HK-2 (cell line): ENCODE measurements at regions not wholly inside any gene's neighbourhood (a gene's known extent, or its start where the extent isn't known, plus 50 kb on each side); places are given as distances from the start of the nearest gene placed in this dataset.
"Not testable (repeated sequence)": the region's sequence is repeated elsewhere in the genome, so short reads cannot be mapped to it uniquely, and the experiment has no call there.

Source experiments
- DNase-seq: peaks from one replicate; pipeline ENCODE4 v3.0.0-alpha.2; 2018; ENCODE audit not compliant: unreplicated experiment

DNA sequence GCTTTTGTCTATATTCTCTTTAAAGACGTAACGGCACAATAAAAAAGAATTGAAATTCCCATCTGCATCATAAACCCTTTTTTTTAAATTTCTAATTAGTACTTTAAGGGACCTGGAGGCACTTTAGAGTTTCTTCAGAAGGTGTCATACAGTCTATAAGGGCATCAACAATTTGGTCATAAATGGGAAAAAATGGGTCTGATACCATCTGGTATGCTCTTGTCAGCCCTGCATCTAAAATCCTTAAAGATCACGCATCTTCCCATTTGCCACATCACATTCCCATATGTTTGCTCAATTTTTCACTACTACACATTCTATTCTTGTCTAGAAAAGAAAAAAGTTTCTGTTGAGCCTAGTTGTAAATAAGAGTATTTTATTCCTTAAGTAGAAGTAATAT, 53.8 kb downstream of the COX7C start:
- no peak for DNase-seq

DNA sequence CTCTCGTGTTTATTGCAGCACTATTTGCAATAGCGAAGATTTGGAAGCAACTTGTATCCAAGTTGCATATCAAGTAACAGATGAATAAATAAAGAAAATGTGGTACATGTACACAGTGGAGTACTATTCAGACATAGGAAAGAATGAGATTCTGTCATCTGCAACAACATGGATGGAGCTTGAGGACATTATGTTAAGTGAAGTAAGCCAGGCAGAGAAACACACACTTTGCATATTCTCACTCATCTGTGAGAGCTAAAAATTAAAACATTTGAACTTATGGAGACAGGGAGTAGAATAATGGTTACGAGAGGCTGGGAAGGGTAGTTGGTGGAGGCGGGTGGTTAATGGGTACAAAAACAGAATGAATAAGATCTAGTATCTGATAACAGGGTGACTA, 56.3 kb downstream of the COX7C start:
- DNase-seq = no peak

DNA sequence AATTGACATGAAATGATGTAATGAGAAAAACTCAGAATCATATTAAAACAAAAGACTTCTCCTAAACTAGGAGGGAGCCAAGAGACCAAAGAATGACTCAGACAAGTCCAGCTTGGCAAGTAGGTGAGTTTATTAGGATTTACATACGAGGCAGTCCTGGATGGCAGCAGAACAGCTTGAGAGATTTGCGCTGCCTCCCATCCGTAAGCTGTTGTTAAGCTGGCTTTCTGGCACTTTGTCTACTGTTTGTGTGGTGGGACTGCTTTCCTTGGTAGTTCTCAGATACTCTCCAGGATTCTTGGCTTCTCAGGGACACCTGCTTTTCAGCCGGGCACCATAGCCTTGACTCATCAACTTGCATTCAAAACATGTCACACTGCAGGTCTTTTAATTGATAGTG, 57.6 kb downstream of the COX7C start:
- no peak for DNase-seq

DNA sequence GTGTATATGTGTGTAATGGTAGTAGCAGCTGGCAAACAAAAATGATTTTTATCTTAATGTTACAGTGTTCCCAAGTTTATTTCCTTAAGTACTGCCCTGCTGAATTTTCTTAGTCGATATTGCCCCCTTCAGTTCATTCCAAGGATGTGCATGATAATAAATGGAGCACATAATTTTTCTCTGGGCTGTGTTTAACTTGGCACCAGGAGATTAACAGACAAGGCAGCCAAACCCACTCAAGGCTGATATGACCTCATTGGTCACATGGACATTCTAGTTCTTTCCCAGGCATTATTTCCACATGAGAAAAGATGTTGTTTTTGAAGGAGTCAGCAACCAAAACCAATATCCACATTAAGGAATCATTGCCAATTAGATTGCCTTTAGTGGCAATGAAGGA, 61.8 kb downstream of the COX7C start:
- peak; percentile 18 for DNase-seq

DNA sequence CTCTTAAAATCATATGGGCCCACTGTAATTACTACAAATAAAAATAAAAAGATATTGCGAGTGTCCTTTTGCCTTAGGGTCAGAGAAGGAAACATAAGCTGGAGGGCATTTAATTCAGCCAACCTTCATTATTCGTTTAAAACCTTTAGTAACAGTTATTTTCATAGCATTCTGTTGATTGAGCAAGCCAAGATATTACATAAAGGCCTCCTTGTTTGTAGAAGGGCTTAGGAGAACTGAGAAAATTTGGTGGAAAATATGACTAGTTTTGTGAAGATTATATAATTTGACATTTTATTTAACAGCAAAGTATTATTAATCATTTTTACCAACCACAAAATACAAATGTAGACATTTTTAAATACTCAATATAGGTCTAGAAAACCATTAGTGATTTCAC, 62.2 kb downstream of the COX7C start:
- DNase-seq = no peak

DNA sequence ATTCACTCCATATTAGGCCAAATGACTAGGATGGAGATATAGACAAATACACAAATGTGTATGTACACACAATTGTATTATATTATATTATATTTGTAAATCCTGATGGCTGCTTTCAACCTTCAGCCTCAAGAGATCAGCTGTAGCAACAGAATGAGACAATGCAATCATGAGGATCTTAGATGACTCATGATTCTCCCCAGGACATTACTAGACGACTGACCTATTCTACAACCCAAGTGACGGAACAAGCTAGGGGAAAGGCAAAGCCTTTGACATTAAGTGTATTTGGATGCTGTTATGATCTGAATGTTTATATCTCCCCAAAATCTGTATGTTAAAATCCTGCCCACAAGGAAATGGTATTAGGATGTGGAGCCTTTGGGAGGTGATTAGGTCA, 66.5 kb downstream of the COX7C start:
- DNase-seq = no peak

DNA sequence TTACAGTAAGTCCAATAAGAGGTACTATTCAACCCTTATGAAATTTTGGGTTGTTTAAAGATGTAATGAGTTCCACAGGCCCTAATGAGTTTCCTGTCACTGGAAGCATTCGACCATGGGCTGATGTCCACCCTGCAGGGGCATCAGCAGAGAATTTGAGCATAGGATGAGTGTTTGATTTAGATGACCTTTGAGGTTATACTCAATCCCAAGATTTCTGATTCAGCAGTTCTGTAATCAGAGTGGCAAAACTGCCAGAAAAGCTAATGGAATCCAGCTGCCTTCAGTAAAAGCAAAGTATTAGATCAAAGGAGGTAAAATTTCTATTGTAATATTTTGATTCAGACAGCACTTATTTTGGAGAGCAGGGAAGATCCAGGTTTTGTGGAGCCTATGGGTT, 68.3 kb downstream of the COX7C start:
- no peak for DNase-seq

DNA sequence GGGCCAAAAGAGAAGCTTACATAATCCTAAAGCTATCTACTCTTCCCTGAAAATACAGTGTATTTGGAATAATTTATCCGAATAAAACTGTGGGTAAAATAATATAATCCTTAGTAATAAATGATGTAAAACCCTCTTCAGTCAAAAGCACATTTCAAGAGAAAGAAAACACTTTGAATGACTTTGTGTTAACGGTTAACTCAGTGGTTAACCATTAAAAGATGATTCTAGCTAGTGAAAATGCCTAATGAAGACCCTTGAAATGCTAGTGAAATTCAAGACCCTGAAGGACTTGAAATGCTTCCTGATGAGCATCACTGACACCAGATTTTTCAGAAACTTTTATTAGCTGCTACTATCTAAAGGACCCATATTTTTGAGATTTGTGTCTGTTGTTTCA, 70.7 kb downstream of the COX7C start:
- DNase-seq = no peak

DNA sequence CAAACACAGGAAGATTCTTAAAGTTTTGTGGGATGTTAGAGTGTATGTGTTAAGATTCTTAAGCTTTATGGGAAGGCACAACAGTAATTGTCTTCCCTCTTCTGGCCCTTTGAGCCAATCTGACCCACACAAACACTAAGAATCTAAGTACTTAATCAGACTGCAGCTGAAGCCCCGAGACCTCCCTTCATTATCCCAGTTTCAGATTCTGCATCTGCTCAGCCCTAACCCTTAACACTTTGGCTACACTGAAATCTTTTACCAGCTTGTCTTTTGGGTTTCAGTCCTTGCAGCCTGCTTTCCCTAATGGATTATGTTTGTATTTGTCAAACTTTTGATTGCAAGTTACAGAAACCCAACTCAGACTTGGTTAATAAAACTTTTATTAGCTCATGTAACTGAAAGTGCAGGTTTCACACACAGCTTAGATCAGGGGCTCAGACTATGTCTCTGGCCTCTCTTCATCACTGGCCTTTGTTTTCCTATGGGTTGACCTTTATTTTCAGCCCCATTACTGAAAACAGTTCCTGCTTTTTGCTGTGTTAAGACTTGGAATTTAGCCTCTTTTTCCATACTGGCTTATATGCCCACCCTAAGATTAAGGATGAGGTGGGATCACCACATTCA, 71.5 kb downstream of the COX7C start:
- DNase-seq = no peak

DNA sequence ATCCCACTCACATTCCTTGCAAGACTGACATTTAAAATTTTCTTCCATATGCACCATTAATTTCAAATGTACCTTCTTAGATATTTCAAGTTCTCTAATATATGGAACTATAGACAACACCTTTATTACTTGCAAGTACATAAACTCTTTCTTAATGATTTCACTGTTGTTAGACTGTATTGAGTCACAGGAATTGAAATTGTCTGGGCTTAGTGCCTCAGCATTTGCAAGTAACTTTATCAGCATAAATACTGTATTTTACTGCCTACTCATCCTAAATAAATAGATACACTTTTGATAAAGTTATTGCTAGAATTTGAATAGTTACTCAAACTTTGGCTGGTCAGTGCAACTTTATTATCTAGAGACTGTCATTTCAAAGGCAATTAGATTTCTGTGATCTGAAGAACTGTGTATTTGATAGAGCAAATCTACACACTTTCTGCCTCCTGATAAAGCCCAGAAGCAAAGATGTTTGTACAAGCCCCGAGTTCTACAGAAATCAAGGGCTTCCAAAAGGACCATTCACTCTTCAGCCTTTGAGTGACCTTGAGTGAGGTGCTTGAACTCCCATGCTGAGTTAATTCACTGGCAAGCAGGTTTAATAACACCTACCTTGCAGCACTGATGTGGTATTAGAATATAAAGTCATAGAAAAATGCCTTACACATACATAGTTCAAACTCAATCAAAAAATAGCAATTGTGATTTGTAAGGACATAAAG, 91.6 kb downstream of the COX7C start:
- DNase-seq = no peak

DNA sequence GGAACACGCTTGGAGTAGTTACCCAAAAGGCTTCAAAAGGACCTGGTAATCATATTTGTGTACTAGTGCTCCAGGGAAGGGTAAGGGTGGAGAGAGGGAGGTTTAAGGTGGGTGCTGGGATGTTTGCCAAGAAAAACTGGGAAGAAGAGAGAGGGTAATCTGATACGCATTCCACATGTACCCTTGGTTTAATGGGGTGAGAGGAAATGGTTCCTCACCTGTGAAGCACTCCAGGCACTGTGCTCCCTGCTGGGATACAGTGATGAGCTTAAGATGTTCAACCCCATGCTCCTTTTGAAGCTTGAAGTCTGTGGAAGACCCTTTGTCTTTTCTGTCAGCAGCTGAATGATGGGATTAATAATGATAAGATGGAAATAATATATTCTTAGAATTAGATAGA, 98.4 kb downstream of the COX7C start:
- DNase-seq = no peak

DNA sequence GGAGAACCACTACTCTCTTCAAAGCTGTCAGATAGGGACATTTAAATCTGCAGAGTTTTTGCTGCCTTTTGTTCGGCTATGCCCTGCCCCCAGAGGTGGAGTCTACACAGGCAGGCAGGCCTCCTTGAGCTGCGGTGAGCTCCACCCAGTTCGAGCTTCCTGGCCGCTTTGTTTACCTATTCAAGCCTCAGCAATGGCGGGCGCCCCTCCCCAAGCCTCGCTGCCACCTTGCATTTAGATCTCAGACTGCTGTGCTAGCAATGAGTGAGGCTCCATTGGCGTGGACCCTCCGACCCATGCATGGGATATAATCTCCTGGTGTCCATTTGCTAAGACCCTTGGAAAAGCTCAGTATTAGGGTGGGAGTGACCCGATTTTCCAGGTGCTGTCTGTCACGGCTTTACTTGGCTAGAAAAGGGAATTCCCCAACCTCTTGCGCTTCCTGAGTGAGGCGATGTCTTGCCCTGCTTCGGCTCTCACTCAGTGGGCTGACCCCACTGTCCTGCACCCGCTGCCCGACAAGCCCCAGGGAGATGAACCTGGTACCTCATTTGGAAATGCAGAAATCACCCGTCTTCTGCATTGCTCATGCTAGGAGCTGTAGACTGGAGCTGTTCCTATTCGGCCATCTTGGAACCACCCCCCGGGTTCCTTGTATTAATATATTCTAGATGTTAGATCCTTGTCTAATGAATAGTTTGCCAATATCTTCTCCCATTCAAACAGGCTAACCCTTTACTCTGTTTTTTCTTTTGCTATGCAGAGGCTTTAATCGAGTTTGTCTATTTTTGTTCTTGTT, 113.8 kb downstream of the COX7C start:
- not testable (repeated sequence) for DNase-seq

DNA sequence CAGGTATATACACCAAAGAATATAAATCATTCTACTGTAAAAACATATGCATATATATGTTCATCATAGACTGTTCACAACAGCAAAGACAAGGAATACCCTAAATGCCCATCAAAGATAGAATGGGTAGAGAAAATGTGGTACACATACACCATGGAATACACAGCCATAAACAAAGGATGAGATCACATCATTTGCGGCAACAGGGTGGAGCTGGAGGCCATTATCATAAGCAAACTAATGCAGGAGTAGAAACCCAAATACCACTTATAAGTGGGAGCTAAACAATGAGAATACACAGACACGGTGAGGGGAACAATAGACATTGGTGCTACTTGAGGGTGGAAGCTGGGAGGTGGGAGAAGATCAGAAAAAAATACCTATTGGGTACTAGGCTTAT, 117.6 kb downstream of the COX7C start:
- DNase-seq = no peak

DNA sequence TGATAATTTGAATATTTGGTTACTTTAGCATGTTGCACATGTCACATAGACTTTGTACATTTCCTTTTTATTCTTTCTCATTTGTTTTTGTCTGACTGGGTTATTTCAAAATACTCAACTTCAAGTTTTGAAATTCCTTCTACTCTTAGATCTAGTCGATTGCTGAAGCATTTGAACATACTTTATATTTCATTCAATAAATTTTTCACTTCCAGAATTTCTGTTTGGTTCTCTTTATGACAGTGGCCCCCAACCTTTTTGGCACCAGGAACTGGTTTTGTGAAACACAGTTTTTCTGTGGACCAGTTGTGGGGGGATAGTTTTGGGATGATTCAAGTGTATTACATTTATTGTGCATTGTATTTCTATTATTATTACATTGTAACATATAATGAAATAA, 119.8 kb downstream of the COX7C start:
- DNase-seq = no peak

DNA sequence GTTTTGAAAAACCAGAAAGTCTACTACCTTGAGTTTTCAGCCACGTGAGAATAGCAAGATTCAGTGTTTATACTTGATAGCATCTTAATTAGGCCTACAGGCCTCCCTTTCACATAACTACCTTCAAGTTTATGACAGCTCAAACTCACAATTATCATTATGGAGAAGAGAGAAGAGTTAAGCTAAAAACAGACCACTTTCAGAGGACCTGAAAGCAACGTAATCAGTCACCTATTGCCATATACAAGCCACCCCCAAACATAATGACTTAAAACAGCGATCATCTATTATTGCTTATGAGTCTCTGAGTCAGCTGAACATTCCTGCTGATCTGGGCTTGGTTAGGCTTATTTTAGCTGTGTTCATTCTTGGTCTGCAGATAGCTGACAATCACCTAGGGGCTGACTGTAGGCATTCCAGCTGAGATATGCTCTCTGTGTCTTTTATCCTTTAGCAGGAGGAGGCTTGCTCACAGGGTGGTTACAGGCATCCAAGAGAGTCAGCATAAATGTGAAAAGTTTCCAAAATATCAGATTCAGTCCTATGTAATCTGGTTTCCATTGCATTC, 130.9 kb downstream of the COX7C start:
- DNase-seq = no peak

DNA sequence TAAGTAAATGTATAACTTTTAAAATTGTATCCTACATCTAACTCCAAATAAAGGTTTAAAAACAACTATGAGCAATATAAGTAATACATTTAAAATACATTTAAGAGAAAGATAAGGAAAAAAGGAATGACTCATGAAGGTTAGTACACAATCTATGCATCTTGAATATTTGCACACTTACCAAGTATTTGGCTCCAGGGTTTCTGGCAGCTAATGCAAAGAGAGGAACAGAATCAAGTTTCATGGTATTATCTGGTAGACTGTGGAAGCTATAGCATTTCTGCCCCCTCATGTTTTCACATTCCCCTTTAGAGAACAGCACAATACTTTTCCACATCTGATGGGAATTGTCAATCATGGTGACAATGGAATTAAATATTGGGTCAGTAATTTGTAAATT, 132.1 kb downstream of the COX7C start:
- DNase-seq = no peak

DNA sequence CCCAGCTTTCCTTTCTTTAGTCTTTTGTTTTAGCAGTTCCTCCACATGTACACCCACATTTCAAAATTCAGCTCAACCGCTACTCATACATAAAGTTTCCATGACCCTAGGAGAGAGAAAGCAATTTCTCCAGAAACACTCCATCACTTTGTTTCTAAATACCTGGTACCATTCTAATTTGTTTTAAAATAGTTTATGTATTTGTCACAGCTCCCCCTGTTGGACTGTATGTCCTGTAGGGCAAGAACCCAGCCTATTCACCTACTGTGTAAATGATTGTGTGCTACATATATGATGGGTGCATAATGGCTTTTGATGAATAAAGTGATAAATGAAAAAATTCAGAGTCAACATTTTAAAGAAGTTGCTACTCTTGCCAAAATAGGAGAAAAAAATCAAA, 139.1 kb downstream of the COX7C start:
- DNase-seq = no peak

DNA sequence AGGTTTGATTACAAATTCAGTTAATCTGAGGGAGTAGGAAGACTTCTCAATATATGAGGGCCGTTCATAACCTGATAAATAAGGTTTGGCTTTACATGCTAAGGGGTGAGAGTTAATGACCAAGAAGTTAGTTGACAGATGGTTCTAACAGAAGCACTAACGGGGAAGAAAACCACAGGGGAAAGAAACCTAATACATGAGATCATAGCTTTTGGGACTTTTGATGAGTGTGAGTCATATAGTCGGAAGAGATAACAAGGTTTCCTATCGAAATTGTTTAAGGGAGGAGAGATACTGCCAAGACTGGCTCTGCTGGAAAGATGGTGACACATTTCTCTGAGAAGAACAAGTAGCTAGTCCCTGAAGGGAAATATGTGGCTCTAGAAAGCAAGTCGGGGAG, 140.1 kb downstream of the COX7C start:
- no peak for DNase-seq

DNA sequence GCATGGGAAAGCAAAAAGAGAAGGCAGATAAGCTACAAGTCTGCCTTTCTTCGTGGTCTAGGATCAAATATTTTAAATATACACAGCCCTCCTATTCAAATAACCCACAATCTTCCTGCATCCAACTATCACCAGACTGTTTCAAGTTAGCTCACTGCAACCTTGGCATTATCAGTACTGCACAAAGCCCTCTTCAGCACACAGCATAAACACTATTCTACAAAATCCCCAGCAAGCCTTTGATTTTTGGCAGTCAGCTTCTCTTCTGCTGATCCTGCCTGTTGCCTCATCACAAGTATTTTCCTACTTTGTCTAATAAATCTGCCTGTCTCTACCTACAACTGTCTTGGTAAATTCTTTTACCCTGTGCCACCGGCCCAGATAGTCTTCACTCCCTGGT, 142.9 kb downstream of the COX7C start:
- no peak for DNase-seq

DNA sequence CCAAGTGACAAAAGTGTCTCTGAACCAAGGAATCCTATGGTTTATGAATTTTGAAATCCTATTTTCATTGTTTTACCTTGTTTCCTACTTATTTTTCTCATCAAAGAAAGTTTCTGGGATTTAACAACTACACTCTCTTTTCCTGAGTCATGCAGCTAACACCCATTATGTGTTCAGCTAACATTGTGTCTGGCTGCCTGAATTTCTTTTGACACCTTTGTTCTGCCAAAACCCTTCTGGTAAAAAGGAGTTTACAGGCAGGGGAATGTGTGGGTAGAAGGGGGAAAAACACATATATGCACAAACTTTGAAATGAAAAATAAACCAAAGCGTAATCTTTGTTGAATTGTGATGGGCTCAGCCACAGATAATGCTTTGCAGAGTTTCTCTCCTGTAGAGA, 146.2 kb downstream of the COX7C start:
- DNase-seq = no peak

DNA sequence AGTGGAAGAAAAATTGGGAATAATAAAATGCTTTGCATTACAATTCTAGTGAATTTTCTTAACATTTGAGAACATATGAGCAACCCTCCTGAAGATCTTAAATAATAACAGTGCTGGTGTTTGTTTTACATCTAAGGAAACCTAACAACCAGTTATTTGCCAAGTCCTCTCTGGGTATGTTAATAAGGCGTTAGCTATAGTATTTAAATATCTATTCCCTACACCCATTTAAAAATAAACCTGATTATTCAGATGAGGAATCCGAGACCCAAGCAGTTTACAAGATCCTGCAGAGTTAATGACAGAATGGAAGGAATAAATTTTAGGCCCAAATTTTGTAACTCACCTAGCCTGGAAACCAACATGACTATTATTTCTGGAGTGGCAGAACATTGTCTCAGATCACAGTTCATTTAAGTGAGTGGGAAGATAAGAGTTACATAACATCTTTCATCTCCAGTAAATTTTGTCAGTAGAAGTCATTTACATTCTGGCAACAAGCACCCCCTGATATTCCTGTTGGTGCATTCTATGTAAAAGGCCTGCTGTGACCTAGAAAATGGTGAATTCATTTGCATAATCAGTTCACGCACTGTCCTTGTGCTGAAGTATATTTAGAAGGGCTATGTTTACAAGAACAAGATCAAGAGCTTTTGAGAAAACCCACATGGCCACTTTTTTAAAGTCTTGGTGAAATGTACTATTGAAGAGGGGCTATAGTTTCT, 148.2 kb downstream of the COX7C start:
- DNase-seq = no peak

DNA sequence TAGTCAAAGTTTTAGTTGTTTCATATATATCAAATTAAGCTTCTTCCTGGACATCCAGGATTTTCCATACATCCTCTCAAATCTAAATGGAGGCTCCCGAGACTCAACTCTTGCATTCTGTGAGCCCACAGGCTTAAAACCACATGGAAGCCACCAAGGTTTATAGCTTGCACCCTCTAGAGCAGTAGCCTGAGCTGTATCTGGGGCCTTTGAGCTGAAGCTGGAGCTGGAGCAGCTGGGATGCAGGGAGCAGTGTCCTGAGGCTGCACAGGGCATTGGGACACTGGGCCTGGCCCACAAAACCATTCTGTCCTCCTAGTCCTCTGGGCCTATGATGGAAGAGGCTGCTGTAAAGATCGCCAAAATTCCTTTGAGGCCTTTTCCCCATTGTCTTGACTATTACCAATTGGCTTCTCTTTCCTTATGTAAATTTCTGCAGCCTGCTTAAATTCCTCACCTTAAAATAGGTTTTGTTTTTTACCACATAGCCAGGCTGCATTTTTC, 151.0 kb downstream of the COX7C start:
- no peak for DNase-seq
